ENCODE measurements at regions not wholly inside any gene's neighbourhood (a gene's known extent, or its start where the extent isn't known, plus 50 kb on each side); places are given as distances from the start of the nearest gene placed in this dataset.

- Histone ChIP-seq H2AFZ (ENCODE audit: low read depth, low read length) (no peak overlapping the region), H3K36me3 (ENCODE audit: insufficient read depth, low read length) (no peaks in the 10 kb centered on the region), H3K9me2 (ENCODE audit: insufficient read depth, low read length) (no peaks in the 10 kb centered on the region), H3K27me3 (ENCODE audit: insufficient read depth, low read depth, low read length) (no peaks in the 10 kb centered on the region), H3K4me3 (ENCODE audit: low read length) (no peak overlapping the region), H3K9ac (ENCODE audit: low read length) (no peak overlapping the region), H3K9me3 (ENCODE audit: low read length) (no peaks in the 10 kb centered on the region), H3K4me2 (ENCODE audit: low read length) (no peak overlapping the region), H3K27ac (ENCODE audit: low read length) (no peak overlapping the region), H3K79me2 (replicated peaks; ENCODE audit: insufficient read depth, low read length) (no peaks in the 10 kb centered on the region), H4K20me1 (ENCODE audit: insufficient read depth) (no peaks in the 10 kb centered on the region), H3F3A (ENCODE audit: insufficient read depth, low read length, poor library complexity, severe bottlenecking) (no peaks in the 10 kb centered on the region)
- TF ChIP-seq EZH2 (IDR thresholded peaks at IDR 0.05; ENCODE audit: borderline replicate concordance, insufficient read depth, low read length, poor library complexity, severe bottlenecking) (no peak), REST (IDR thresholded peaks at IDR 0.05; ENCODE audit: borderline replicate concordance) (no peak), SMC3 (conservative IDR thresholded peaks at IDR 0.05; ENCODE audit: poor library complexity) (no peak), CTCF (IDR thresholded peaks at IDR 0.05; ENCODE audit: poor library complexity, severe bottlenecking) (no peak), POLR2AphosphoS5 (IDR thresholded peaks at IDR 0.05) (no peak), MXI1 (conservative IDR thresholded peaks at IDR 0.05; ENCODE audit: poor library complexity, severe bottlenecking) (no peak), RAD21 (conservative IDR thresholded peaks at IDR 0.05) (no peak)
These were observed 201.2 kb downstream of the MID1IP1 start for GRCh38 chrX:39002466-39002865.

GRCh38 chrX:39008549-39008948 lies 207.3 kb downstream of the MID1IP1 start:
- Histone ChIP-seq H3F3A (ENCODE audit: insufficient read depth, low read length, poor library complexity, severe bottlenecking) (no peaks in the 10 kb centered on the region), H2AFZ (ENCODE audit: low read depth, low read length) (no peak overlapping the region), H3K79me2 (replicated peaks; ENCODE audit: insufficient read depth, low read length) (no peaks in the 10 kb centered on the region), H3K27me3 (ENCODE audit: insufficient read depth, low read depth, low read length) (no peaks in the 10 kb centered on the region), H4K20me1 (ENCODE audit: insufficient read depth) (no peaks in the 10 kb centered on the region), H3K9ac (ENCODE audit: low read length) (no peak overlapping the region), H3K4me2 (ENCODE audit: low read length) (no peak overlapping the region), H3K27ac (ENCODE audit: low read length) (no peak overlapping the region), H3K36me3 (ENCODE audit: insufficient read depth, low read length) (no peaks in the 10 kb centered on the region), H3K4me3 (ENCODE audit: low read length) (no peak overlapping the region), H3K9me2 (ENCODE audit: insufficient read depth, low read length) (no peaks in the 10 kb centered on the region), H3K9me3 (ENCODE audit: low read length) (no peaks in the 10 kb centered on the region)
- TF ChIP-seq RAD21 (conservative IDR thresholded peaks at IDR 0.05) (no peak), EZH2 (IDR thresholded peaks at IDR 0.05; ENCODE audit: borderline replicate concordance, insufficient read depth, low read length, poor library complexity, severe bottlenecking) (no peak), SMC3 (conservative IDR thresholded peaks at IDR 0.05; ENCODE audit: poor library complexity) (no peak), CTCF (IDR thresholded peaks at IDR 0.05; ENCODE audit: poor library complexity, severe bottlenecking) (no peak), TAF1 (IDR thresholded peaks at IDR 0.05; ENCODE audit: low read depth) (no peak), REST (IDR thresholded peaks at IDR 0.05; ENCODE audit: borderline replicate concordance) (no peak), EP300 (conservative IDR thresholded peaks at IDR 0.05; ENCODE audit: poor library complexity, severe bottlenecking) (no peak), POLR2AphosphoS5 (IDR thresholded peaks at IDR 0.05) (no peak), MXI1 (conservative IDR thresholded peaks at IDR 0.05; ENCODE audit: poor library complexity, severe bottlenecking) (no peak)
